Activated CD4-positive, alpha-beta T cell treated with anti-CD3 and anti-CD28 coated beads for 4 hours (primary cell): ENCODE measurements at regions not wholly inside any gene's neighbourhood (a gene's known extent, or its start where the extent isn't known, plus 50 kb on each side); places are given as distances from the start of the nearest gene placed in this dataset.
A peak's percentile ranks its signal among the peaks of the same experiment; 100 is the strongest.

Experiments
- DNase-seq, 2 donors: peaks; one replicate each; pipeline ENCODE4 v3.0.0-alpha.2; 2020

- no peak for DNase-seq
Observed at GRCh38 chr12:93157279-93157678, 220.4 kb upstream of the NUDT4 start.

GRCh38 chr12:93158065-93158843 is 219.5 kb upstream of the NUDT4 start:
- no peak for DNase-seq

DNA sequence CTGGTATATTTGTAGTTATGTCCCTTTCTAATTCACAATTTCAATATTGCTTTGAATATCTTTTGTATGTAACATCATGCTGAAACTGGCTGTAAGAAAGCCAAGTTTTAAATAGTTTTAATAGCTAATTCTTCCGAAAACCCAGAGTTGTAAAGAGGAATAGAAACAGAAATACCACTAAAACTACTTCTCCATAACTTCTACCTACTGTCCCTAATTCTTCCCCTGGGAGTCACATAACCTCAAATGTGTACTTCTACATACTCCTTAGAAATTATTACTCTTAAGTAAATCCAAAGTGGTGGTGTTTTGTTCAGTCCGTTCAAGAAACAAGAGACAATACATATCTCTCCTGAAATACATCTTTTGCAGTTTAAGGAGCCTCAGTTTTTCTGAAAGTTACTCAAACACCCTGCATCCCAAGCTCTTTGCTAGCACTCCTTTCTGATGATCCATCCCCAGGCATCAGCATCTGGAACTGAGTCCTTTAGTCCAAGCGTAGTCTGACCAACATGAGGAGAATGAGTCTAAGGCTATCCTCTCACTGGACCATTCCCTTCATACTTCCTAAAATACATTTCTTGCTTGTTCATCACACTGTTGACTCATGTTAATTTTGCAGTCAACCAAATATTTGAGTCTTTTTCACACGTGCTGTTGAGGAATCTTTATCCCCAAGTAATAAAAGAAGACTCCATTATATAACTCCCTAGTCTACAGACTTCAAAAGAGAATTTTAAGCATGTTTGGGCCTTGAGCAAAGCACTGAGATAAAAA is 214.3 kb upstream of the NUDT4 start:
- DNase-seq = no peak

GRCh38 chr12:93164103-93164880 is 213.4 kb upstream of the NUDT4 start:
- no peak for DNase-seq

DNA sequence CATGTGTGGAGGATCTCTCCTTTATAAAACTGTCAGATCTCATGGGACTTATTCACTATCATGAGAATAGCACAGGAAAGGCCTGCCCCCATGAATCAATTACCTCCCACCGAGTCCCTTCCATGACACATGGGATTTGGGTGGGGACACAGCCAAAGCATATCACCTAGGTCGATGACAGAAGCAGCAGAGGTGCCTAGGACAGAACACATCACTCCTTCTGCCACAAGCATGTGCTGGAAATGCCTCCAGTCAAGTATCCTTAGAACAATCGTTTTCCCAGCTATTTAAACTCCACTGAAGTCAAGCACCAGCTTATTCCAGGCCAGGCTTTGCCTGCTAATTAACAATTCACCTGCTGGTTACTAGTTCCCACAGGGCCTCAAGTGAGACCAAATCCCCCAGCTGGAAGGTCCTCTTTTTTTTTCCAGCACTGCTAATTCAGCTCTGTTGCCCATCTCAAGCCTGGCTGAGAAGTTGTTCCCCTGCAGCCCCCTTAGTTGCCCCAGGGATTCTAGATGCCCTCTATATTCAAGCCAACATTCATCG is 212.3 kb upstream of the NUDT4 start:
- DNase-seq = no peak

DNA sequence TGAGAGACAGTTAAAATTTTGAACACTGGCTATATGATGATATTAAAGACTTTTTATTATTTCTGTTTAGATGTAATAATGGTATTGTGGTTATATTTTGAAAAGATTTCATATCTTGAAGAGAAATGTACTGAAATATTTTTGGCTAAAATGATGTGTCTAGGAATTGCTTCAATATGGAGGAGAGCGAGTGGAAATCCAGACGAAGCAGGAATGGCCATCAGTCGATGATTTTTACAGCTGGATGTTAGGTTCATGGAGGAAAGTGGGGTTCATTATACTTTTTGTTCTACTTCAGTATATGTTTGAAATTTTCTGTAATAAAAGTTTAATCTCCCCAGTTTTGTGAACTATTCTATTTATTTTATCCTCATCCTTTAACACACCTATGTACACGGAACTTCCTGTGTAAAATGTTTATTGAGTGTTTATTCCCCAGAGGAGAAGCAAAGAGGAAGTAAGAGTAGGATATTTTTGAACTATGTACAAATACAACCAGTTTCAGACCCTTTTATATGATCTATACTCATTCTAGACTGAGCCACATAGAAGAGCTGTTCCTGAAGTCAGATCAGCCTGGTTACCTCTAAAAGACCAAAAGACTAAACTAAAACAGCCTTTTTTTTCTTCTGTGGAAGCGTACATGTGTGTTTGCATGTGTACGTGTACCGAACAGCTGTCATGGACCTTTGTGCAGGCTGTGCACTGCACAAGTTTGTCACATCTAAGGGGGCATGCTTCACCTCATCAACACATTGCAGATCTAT is 211.0 kb upstream of the NUDT4 start:
- no peak for DNase-seq

DNA sequence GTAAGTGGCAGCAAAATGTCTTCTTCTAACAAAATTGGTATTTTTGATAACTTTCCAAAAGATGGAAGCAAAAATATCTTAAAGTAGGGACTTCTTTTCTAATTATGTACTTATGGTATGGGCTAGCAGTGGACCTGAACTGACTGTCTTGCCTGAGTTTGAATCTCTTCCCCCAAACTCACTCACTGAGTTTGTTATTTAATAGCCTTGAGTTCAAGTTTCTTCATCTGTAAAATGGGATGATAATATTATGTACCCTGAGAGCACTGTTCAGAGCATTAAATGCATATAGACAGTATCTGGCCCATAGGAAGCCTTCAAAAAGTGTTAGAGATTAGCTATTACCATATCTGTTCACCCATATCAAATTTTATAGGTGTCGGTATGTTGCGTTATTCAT is 210.4 kb upstream of the NUDT4 start:
- no peak for DNase-seq

GRCh38 chr12:93167841-93168492 is 209.8 kb upstream of the NUDT4 start:
- DNase-seq = peak in 1 of 2 donors; percentile 4

DNA sequence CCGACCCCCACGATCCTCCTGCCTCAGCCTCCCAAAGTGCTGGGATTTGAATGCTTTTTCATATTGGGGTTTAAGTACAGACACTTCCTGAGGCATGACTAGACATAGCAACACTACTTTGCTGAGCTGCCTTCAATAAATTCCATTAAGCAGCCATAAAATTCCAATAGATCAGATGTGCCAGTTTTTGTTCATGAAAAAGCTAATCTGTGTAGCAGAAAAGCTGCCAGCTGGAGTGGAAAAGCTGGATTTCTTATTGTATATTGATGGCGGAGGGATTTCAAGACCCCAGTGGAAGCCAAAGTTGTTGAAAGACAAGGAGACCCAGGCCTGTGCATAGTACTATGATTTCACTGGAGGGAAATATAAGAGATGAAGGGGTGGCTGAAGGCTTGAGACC is 209.0 kb upstream of the NUDT4 start:
- no peak for DNase-seq

- DNase-seq = no peak
Observed at GRCh38 chr12:93169536-93169935, 208.2 kb upstream of the NUDT4 start.

DNA sequence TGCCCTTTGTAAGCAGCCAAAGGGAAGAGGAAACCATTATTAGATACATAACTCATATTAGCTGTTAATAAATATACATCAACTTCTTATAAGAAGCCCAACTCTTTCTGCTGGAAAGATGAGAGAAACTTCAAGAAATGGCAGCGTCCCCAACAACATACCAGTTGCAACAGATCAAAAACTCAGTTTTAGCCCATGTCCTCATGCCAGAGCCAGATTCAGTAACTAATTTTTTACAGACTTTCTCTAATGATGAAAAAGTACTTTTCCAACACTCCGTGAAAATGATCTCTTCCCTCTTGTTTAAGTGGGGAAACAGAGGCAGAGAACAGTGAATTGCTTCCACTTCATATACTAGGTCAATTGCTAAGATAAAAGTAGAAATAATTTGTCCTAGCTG is 206.8 kb upstream of the NUDT4 start:
- DNase-seq = no peak

- DNase-seq = no peak
Observed at GRCh38 chr12:93173178-93173957, 204.4 kb upstream of the NUDT4 start.

- DNase-seq = no peak
Observed at GRCh38 chr12:93174048-93174447, 203.7 kb upstream of the NUDT4 start.

- DNase-seq = no peak
Observed at GRCh38 chr12:93174473-93174872, 203.3 kb upstream of the NUDT4 start.

- DNase-seq = no peak
Observed at GRCh38 chr12:93176165-93176564, 201.6 kb upstream of the NUDT4 start.

GRCh38 chr12:93176610-93177126 is 201.1 kb upstream of the NUDT4 start:
- DNase-seq = no peak

DNA sequence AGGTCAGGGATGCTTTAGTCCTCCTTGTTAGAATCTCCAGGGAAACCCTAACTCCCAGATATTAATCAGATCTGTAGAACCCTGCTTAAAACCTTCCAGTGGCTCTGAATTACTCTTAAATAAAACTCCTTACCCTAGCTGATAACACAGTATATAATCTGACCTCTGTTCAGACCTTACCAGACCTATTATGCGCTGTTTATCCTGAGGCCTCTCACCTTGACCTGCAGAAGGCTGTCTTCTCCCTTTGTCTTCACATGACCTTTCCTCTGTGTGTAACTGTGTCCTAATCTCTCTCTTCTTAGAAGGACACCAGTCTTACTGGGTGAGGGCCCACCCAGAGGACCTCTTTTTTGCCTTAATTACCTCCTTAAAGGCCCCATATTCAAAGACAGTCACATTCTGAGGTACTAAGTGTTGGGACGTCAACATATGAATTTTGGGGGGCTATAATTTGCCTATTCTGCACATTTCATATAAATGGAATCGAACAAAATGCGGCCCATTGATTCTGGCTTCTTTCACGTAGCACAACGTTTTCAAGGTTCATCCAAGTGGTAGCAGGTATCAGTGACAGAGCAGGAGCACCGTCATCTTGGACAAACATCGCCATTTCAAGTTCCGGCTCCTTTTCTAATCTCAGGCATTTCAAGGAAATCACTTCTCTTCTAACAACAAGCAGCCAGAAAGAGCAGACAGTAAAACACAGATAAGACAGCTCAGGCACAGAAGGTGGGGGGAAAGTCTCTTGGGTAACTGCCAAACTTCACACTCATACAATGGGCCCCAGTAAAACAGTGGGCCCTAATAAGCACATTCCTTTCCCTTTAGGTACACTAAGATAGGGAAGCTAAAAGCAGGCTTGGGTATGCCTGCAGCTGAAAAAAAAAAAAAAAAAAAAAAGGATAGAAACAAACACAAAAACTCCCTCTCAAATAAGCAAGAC is 200.2 kb upstream of the NUDT4 start:
- no peak for DNase-seq

DNA sequence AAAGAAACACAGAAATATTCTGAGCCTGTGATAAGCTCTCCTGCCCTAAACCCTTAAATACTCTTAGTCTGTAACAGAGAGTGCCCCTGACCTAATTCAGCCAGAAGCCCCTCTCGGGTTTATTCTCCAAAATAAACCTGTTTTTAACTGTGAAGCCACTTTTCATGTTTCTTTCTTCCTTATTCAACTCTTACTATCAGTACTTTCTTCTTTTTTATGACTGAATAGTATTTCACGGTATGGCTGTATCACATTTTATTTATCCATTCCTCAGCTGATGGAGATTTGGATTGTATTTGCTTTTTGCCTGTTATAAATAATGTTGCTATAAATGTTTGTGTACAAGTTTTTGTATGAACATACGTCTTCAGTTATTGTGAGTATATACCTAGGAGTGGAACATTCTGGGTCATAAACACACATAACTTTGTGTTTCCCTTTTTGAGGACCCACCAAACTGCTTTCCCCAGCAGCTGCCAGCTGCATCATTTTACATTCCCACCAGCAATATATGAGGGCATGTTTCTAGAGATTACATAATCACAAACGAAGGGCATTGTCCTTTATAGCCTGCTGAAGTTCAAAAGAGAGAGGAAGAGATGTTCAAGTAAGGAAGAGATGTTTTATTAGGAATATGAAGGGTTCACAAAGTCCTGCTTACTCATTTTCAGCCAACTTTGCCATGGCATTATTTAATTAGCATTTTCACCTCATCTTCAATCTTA is 199.4 kb upstream of the NUDT4 start:
- no peak for DNase-seq

DNA sequence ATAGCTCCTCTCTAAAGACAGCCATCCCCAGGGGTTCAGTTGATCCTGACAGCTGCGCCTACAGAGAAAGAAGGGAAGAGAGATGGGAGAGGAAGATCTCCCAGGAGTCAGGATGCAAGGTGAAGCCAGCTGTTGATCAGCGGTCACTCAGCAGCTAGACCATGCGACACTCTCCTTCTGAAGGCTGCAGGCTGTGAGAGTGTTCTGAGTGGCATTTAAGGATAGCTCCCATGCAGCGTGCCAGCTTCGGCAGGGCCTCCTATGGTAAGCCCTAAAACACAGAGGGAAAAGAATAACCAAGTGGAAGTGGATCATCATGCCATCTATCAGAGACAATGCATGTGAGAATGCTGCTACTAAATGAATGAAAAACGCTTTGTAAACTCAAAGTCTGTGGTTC is 197.9 kb upstream of the NUDT4 start:
- DNase-seq = no peak
